Fibroblast of gingiva (primary cell): ENCODE measurements at regions not wholly inside any gene's neighbourhood (a gene's known extent, or its start where the extent isn't known, plus 50 kb on each side); places are given as distances from the start of the nearest gene placed in this dataset.

Experiments
- DNase-seq: peaks from one replicate; pipeline ENCODE4 v3.0.0-alpha.2; 2011; ENCODE audit warnings: low read depth

GRCh38 chrY:8393246-8393645 is 944.0 kb upstream of the TSPY4 start:
- DNase-seq, result no peak

- DNase-seq, result no peak
Observed at GRCh38 chrY:8422906-8423305, 914.4 kb upstream of the TSPY4 start.

GRCh38 chrY:8426433-8426832 is 910.8 kb upstream of the TSPY4 start:
- no peak for DNase-seq

GRCh38 chrY:8437510-8437909 is 899.8 kb upstream of the TSPY4 start:
- no peak for DNase-seq

GRCh38 chrY:8442097-8442496 is 895.2 kb upstream of the TSPY4 start:
- DNase-seq, result no peak

- no peak for DNase-seq
Observed at GRCh38 chrY:8452963-8453362, 884.3 kb upstream of the TSPY4 start.

- no peak for DNase-seq
Observed at GRCh38 chrY:8466813-8467212, 870.5 kb upstream of the TSPY4 start.

- no peak for DNase-seq
Observed at GRCh38 chrY:8470249-8470648, 867.0 kb upstream of the TSPY4 start.

GRCh38 chrY:8479141-8479540 is 858.1 kb upstream of the TSPY4 start:
- DNase-seq, result no peak

GRCh38 chrY:8488955-8489354 is 848.3 kb upstream of the TSPY4 start:
- no peak for DNase-seq

GRCh38 chrY:8489880-8490630 is 847.2 kb upstream of the TSPY4 start:
- no peak for DNase-seq

- no peak for DNase-seq
Observed at GRCh38 chrY:8494396-8494795, 842.9 kb upstream of the TSPY4 start.

- DNase-seq, result no peak
Observed at GRCh38 chrY:8495243-8495642, 842.0 kb upstream of the TSPY4 start.

- DNase-seq, result no peak
Observed at GRCh38 chrY:8500888-8501287, 836.4 kb upstream of the TSPY4 start.

GRCh38 chrY:8533468-8533867 is 803.8 kb upstream of the TSPY4 start:
- DNase-seq, result no peak

- DNase-seq, result no peak
Observed at GRCh38 chrY:8535704-8536103, 801.6 kb upstream of the TSPY4 start.

GRCh38 chrY:8536277-8536676 is 801.0 kb upstream of the TSPY4 start:
- no peak for DNase-seq

- no peak for DNase-seq
Observed at GRCh38 chrY:8541306-8541705, 796.0 kb upstream of the TSPY4 start.

GRCh38 chrY:8544715-8545114 is 792.5 kb upstream of the TSPY4 start:
- no peak for DNase-seq

GRCh38 chrY:8547931-8548330 is 789.3 kb upstream of the TSPY4 start:
- no peak for DNase-seq

GRCh38 chrY:8551323-8551722 is 785.9 kb upstream of the TSPY4 start:
- no peak for DNase-seq

- DNase-seq, result no peak
Observed at GRCh38 chrY:8552168-8552805, 785.0 kb upstream of the TSPY4 start.

GRCh38 chrY:8553614-8554013 is 783.6 kb upstream of the TSPY4 start:
- DNase-seq, result no peak

GRCh38 chrY:8561385-8561784 is 775.9 kb upstream of the TSPY4 start:
- no peak for DNase-seq
